Keratinocyte (primary cell): ENCODE measurements at regions not wholly inside any gene's neighbourhood (a gene's known extent, or its start where the extent isn't known, plus 50 kb on each side); places are given as distances from the start of the nearest gene placed in this dataset.

Source experiments
- EZH2 ChIP-seq: IDR thresholded peaks from one replicate; pipeline ENCODE4 v1.6.1; 2012; ENCODE audit warnings: inconsistent platforms, mild to moderate bottlenecking, low read length, moderate library complexity
- TF ChIP-seq, protein P1 (sequence below), 3 experiments: IDR thresholded peaks in 1 of 3; conservative IDR thresholded peaks in 1 of 3; optimal IDR thresholded peaks in 1 of 3; 2 replicates in 2 of 3; 3 replicates in 1 of 3; pipeline versions ENCODE3 to v1.5.1; 2011; ENCODE audit warnings: low read length in 3 of 3, mild to moderate bottlenecking in 3 of 3, moderate library complexity in 2 of 3, control low read depth in 1 of 3, inconsistent platforms in 1 of 3; ENCODE audit not compliant: insufficient read depth in 2 of 3; ENCODE audit errors: extremely low read depth in 1 of 3

DNA sequence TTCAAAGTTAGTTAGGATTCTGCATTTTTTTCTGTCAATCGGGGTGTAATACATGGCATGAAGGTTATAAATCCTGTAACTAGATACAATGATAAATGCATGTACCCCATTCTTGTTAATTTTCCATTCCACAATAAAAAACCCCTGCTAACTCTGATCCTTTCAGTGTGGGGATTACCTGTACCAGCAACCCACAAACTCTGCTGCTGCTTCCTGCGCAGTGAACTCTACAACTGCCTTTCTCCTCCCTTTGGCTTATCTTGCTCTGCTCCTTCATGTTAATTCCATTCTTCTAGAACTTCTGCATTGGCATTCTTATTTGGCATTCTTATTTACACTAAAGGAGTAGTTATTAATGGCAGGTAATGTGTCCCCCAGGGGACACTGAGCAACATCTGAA, 273.1 kb downstream of the KLF12 start:
- TF ChIP-seq, protein P1, sequence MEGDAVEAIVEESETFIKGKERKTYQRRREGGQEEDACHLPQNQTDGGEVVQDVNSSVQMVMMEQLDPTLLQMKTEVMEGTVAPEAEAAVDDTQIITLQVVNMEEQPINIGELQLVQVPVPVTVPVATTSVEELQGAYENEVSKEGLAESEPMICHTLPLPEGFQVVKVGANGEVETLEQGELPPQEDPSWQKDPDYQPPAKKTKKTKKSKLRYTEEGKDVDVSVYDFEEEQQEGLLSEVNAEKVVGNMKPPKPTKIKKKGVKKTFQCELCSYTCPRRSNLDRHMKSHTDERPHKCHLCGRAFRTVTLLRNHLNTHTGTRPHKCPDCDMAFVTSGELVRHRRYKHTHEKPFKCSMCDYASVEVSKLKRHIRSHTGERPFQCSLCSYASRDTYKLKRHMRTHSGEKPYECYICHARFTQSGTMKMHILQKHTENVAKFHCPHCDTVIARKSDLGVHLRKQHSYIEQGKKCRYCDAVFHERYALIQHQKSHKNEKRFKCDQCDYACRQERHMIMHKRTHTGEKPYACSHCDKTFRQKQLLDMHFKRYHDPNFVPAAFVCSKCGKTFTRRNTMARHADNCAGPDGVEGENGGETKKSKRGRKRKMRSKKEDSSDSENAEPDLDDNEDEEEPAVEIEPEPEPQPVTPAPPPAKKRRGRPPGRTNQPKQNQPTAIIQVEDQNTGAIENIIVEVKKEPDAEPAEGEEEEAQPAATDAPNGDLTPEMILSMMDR (optimal IDR thresholded peaks at IDR 0.05 in 1 of 3, IDR thresholded peaks at IDR 0.05 in 1 of 3, conservative IDR thresholded peaks at IDR 0.05 in 1 of 3; ENCODE audit: extremely low read depth in 1 of 3, insufficient read depth in 2 of 3, low read length in 3 of 3), result no peak
- no peak for TF ChIP-seq EZH2
